ENCODE measurements at regions not wholly inside any gene's neighbourhood (a gene's known extent, or its start where the extent isn't known, plus 50 kb on each side); places are given as distances from the start of the nearest gene placed in this dataset.

- no peak for TF ChIP-seq POLR2AphosphoS5 (IDR thresholded peaks at IDR 0.05)
- TF ChIP-seq CTCF (IDR thresholded peaks at IDR 0.05) = no peak
Measured at GRCh38 chr5:57833489-57833888, 350.9 kb upstream of the ACTBL2 start.

All from stomach (tissue), 4 donors.